Mesodermal cell (in vitro differentiated cells): ENCODE measurements at regions not wholly inside any gene's neighbourhood (a gene's known extent, or its start where the extent isn't known, plus 50 kb on each side); places are given as distances from the start of the nearest gene placed in this dataset.

Experiments
- H3K27ac ChIP-seq: 2 replicates; pipeline ENCODE4 v1.7.0; 2013; ENCODE audit warnings: mild to moderate bottlenecking, low read depth, low read length, moderate library complexity; ENCODE audit not compliant: severe bottlenecking
- H3K36me3 ChIP-seq: 2 replicates; pipeline ENCODE4 v1.7.1; 2013; ENCODE audit warnings: mild to moderate bottlenecking, low read length, moderate library complexity; ENCODE audit not compliant: control insufficient read depth, insufficient read depth
- H3K4me1 ChIP-seq: one replicate; pipeline ENCODE4 v1.7.1; 2013; ENCODE audit warnings: mild to moderate bottlenecking, low read length; ENCODE audit not compliant: insufficient read depth, control insufficient read depth, poor library complexity, severe bottlenecking
- H3K4me3 ChIP-seq: 2 replicates; pipeline ENCODE4 v1.7.0; 2013; ENCODE audit warnings: low read length, control low read depth, mild to moderate bottlenecking; ENCODE audit not compliant: insufficient read depth, poor library complexity, severe bottlenecking; ENCODE audit errors: extremely low read depth
- H3K9me3 ChIP-seq: 2 replicates; pipeline ENCODE4 v1.7.1; 2013; ENCODE audit warnings: mild to moderate bottlenecking, low read length, moderate library complexity; ENCODE audit not compliant: control insufficient read depth
- WGBS, 2 experiments: methylation state at CpG; one replicate each; pipeline ENCODE4 v1.1.5; 2013; ENCODE audit warnings: missing lambda C conversion rate in 2 of 2; ENCODE audit not compliant: insufficient coverage in 2 of 2; 5-methylcytosine and 5-hydroxymethylcytosine counted together

DNA sequence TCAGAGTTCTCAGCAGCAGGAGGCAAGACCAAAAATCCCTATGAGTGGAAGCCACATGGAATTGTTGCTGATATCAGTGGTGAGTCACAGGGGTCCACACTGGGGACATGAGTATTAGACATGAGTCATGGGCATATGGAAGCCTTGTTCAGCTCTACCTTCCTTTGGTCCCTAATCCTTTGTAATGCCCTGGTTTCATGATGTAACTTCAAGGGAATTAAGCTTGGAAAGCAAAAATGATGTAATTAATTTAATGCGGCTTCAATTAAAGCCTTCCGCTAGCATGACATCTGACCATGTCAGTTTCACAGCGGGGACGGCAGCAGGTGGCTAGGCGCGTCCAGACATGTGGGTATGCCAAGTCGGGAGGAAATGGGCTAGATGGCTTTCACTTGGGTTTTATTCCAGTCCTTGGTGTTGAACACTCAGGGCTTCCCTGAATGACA lies 176.1 kb upstream of the RGMA start:
- H3K4me3 ChIP-seq = no peak overlapping the region
- 85 to 90% methylated on average over 6 to 7 of the region's 7 CpGs for WGBS, 2 experiments
- H3K9me3 ChIP-seq = peaks cover 3% of the 10 kb centered on the region
- peaks cover 10% of the 10 kb centered on the region for H3K4me1 ChIP-seq
- no peaks in the 10 kb centered on the region for H3K36me3 ChIP-seq
- H3K27ac ChIP-seq = no peak overlapping the region

DNA sequence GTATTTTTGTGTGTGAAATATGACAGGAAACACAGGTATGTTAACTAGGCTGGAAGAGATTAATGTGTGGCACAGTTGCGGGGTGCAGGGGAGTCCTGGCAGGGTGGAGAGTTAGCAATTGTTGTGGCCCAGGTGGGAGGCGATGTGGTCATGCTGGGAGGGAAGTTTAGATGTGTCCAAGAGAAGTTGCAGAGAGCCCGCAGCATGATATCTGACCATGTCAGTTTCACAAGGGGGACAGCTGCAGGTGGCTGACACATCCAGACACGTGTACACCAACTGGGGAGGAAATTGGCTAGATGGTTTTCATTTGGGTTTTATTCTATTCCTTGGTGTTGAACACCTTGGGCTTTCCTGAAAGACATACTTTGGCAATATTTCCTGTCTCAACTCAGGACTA lies 172.8 kb upstream of the RGMA start:
- H3K9me3 ChIP-seq = no peaks in the 10 kb centered on the region
- no peaks in the 10 kb centered on the region for H3K36me3 ChIP-seq
- peaks cover 10% of the 10 kb centered on the region for H3K4me1 ChIP-seq
- 83 to 91% methylated on average over 4 of the region's 4 CpGs for WGBS, 2 experiments
- no peak overlapping the region for H3K27ac ChIP-seq
- H3K4me3 ChIP-seq = no peak overlapping the region

DNA sequence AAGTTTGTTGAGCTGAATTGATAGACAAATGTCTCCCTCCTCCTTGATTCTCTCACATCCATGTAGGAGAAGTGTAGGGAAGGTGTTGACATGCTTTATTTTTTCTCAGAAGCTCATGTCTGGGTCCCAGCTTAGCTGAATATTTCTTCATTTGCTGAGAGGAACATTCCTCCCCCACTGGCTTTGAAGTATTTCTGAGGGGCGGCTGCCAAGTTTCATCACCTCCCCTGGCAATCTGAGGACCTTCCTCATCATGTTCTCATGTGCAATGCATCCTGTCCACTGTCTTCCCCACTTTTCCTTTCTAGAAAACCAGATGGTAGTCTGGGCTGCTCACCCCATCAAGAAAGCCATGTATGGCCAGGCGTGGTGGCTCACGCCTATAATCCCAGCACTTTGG lies 168.9 kb upstream of the RGMA start:
- Histone ChIP-seq H3K36me3 (no peaks in the 10 kb centered on the region), H3K4me3 (no peak overlapping the region), H3K27ac (no peak overlapping the region), H3K9me3 (no peaks in the 10 kb centered on the region), H3K4me1 (no peaks in the 10 kb centered on the region)
- WGBS, 2 experiments = 96 to 100% methylated on average over 3 of the region's 3 CpGs

DNA sequence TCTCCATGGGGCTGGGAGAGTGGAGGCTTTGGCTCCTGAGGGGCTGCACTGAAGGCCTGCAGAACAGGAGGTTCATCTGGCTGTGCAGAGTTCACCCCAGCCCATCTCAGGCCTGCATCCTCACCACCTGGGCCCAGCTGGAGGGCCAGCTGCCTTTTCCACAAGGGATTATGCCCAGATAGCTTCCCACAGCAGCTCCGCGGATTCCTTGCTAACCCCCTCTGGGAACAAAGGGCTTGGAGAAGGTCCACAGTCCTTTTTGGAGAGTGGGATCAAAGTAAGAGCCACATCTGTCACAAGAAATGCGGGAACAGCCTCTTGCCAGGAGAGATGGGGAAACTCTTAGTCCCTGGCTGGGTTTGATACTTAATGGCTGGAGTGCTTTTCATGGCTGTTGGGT lies 164.7 kb upstream of the RGMA start:
- Histone ChIP-seq H3K9me3 (no peaks in the 10 kb centered on the region), H3K4me1 (no peaks in the 10 kb centered on the region), H3K4me3 (no peak overlapping the region), H3K27ac (no peak overlapping the region), H3K36me3 (no peaks in the 10 kb centered on the region)
- 95 to 96% methylated on average over 3 of the region's 3 CpGs for WGBS, 2 experiments

DNA sequence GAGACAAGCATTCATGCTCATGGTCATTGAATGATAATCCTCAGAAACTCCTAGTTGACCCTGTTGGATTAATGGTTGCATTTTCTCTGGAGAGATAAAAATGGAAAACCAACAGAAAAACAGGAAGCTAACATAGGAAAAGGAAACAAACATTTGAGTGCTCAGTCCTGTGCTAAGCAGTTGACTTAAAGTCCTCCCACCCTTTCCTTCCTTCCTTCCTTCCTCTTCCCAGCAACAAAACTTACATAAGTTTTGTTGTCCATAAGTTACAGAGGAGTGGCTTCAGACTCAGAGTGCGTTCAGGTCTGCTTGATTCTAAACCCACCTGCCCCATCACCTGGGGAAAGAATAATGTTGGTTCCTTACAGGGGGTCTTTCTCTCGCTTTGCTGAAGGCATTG lies 163.8 kb upstream of the RGMA start:
- no peak overlapping the region for H3K4me3 ChIP-seq
- no CpG with 5 or more reads among the region's 2 CpGs for WGBS, 2 experiments
- no peak overlapping the region for H3K27ac ChIP-seq
- H3K4me1 ChIP-seq = no peaks in the 10 kb centered on the region
- H3K36me3 ChIP-seq = no peaks in the 10 kb centered on the region
- H3K9me3 ChIP-seq = no peaks in the 10 kb centered on the region

DNA sequence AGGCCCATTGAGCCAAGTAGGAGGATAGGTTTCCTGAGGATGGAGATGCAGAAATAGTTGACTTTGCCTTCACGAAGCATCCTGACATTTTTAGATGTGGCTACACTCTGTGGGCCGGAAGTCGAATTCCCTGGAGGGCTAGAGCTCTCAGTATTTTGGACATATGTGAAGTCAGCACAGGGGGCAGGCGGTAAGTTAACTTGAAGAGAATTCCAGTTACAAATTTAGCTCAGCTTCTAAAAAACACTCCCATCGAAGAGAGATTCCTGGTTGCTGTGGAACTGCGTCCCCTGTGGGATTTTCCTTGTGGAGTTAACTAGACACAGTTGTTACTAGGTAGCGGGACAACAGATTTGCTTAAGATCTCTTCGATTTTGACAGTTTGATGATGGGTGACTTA lies 161.9 kb upstream of the RGMA start:
- 78 to 80% methylated on average over 4 to 5 of the region's 8 CpGs for WGBS, 2 experiments
- Histone ChIP-seq H3K36me3 (no peaks in the 10 kb centered on the region), H3K27ac (no peak overlapping the region), H3K9me3 (no peaks in the 10 kb centered on the region), H3K4me3 (no peak overlapping the region), H3K4me1 (no peaks in the 10 kb centered on the region)

DNA sequence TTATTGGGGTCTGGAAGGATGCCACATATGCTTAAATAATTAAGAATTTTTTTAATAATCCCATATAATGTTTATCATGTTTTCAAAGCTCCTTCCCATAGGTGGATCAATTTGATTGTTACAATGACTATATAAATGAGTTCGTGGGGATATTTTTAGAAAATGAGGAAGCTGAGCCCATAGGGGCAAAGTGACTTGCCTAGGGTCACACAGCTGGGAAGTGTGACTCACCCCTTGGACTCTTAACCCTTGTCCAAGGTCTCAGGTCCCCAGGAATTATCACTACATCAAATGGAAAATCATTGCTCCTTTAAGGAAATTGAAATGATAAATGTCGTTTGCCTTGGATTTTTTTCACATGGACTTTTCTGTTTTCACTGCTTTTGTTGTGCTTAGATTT lies 161.2 kb upstream of the RGMA start:
- no peaks in the 10 kb centered on the region for H3K4me1 ChIP-seq
- no peak overlapping the region for H3K4me3 ChIP-seq
- H3K9me3 ChIP-seq = no peaks in the 10 kb centered on the region
- WGBS, 2 experiments = 50% methylated on average over 1 of the region's 2 CpGs; no CpG with 5 or more reads in 1 of the 2 experiments
- H3K27ac ChIP-seq = no peak overlapping the region
- no peaks in the 10 kb centered on the region for H3K36me3 ChIP-seq

DNA sequence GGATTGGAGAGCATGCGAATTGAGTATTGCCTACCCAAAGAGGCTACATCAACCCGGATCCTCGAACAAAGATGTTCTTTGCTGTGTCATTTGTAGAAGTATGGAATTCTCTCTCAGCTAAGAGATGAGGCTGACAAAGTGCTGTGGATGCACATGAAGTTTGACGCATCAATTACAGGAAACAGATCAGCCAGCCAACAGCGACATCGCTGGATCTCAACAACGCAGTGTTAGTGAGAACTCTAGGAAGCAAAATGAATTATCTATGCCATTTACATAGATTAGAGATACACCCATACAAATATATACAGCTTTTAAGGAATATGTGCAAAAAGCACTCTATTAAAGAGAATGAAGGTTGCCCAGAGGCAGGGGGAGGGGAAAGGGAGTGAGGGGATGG lies 160.6 kb upstream of the RGMA start:
- WGBS, 2 experiments = 90 to 95% methylated on average over 4 of the region's 7 CpGs
- Histone ChIP-seq H3K4me1 (no peaks in the 10 kb centered on the region), H3K4me3 (no peak overlapping the region), H3K27ac (no peak overlapping the region), H3K9me3 (no peaks in the 10 kb centered on the region), H3K36me3 (no peaks in the 10 kb centered on the region)

DNA sequence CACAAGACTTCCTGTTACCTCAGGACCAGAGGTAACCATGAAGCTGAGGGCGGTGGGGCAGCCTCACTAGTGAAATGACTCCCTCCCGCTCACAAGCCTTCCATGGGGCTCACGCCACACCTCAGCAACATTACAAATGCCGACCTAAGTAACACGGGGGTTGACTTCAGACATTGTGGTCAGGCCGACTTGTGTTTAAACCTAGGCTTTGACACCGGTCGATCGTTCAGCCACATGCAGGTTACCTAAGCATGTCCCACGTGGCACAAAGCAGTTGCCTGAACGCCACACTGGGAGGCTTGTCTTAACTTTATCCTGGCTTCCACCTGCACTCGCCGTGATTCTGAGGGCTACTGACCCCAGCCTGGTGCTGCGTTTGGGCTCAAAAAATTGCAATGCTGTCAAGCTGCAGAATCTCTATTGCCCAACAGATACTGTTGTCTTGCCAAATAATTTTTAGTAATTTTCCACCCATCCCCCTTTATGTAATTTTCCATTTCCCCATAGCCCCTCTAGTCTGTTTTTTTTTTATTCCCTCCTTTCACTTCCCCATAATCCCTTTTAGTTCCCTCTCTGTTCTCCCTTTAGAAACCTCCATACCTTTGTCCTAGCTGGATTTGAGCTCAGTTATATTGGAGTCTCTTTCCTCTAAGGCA lies 158.6 kb upstream of the RGMA start:
- H3K4me1 ChIP-seq = no peaks in the 10 kb centered on the region
- 88% methylated on average over 14 of the region's 14 CpGs for WGBS, 2 experiments
- H3K9me3 ChIP-seq = no peaks in the 10 kb centered on the region
- H3K4me3 ChIP-seq = no peak overlapping the region
- no peak overlapping the region for H3K27ac ChIP-seq
- H3K36me3 ChIP-seq = no peaks in the 10 kb centered on the region

DNA sequence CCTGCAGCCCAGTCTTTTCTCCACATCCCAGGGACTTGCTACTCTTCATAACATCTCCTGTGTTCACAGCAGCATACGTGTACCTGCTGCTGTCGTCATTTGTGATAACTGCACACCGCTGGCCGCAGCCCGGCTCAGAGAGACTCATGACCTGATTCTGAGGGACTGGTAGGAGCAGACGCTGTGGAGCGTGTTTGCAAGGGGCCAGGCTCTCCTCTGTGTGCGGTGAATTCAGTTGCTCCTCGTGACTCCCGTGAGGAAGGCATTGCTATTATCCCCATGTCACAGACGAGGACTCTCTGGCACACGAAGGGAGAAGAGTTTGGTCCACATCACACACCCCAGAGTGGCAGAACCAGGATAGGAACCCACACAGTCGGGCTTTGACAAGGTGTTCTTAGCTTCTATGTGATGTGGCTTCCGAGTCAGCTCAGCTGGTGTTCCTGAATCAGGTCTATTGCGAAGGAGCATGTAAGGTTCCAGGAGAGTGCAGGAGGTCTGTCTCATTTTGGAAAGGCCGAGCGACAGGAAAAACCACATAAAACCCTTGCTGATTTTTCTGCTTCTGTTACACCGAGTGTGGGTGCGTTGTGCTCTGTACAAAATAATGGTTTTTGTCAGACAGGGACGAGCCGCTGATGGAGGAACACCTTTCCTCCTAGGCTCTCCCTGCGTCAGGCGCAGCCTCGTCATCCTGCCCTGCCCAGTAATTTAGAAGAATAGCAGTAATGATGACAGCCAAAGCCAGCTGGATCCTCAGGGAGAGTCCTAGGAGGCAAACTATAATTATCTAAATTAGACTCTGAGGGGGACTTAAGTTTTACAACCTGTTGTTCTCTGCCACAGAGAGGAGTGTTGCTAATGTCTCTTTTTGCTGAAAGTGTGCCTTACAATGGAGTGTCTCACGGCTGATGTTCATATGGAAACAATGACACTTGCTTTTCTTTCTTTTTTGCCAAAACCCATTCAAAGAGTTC lies 157.5 kb upstream of the RGMA start:
- Histone ChIP-seq H3K36me3 (no peaks in the 10 kb centered on the region), H3K9me3 (no peaks in the 10 kb centered on the region), H3K27ac (no peak overlapping the region), H3K4me3 (no peak overlapping the region), H3K4me1 (no peaks in the 10 kb centered on the region)
- 87 to 91% methylated on average over 24 to 25 of the region's 25 CpGs for WGBS, 2 experiments

DNA sequence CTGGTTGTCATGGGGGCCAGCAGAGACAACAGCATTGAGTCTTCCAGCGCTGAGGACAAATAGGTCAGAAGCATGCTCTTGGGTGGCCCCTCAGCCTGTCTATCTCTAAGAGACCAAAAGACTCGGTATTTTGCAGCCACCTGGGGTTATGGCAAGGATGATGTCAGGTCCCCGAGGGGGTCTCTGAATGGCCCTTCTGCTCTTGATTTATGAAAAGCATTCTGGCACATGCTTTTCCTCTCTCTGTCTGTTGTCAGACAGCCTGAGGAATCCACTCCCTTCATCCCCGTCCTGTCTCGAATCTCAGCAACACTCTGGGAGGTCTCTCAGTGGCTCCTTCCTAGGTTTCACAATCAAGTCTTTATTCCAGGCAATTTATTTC lies 156.6 kb upstream of the RGMA start:
- H3K4me3 ChIP-seq = no peak overlapping the region
- no peaks in the 10 kb centered on the region for H3K36me3 ChIP-seq
- WGBS, 2 experiments = 63 to 84% methylated on average over 4 to 5 of the region's 5 CpGs
- H3K4me1 ChIP-seq = no peaks in the 10 kb centered on the region
- H3K9me3 ChIP-seq = no peaks in the 10 kb centered on the region
- H3K27ac ChIP-seq = no peak overlapping the region
